ENCODE measurements at regions not wholly inside any gene's neighbourhood (a gene's known extent, or its start where the extent isn't known, plus 50 kb on each side); places are given as distances from the start of the nearest gene placed in this dataset.

DNA sequence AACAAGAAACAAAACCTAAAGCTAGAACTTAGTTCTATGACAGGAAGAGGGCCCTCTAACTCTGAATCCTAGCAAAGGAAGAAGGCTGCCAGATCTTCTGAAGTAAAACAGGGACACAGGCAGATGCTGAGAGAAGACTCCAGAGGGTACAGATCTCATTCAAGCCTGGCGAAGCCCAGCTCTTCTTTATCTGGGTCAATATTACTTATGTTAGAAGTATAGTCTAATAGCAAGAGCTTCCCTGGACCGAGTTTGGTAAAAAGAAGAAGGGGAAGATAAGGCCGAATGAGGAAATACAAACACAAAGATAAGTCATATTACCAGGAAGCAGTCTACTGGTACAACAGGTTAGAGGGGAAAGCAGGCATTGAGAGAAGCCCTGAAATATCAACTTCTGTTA is 79.9 kb upstream of the CCDC91 start:
- DNase-seq, result no peak

DNA sequence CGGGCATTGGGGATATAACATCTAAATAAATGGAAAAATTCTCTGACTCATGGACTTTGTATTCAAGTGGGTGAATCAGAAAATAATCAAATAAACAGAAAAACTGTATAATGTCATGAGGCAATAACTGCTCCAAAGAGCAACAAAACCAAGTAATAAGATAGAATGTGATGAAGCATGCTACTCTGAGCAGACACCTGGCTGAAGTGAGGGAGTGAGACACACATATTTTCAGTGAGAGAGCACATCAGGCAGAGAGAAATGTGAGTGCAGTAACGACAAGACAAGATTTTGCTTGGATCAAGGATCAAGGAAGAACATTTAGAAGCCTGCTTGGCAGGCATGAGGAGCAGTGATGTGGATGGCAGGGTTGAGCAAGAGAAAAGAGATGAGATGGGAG is 75.8 kb upstream of the CCDC91 start:
- DNase-seq, result no peak

DNA sequence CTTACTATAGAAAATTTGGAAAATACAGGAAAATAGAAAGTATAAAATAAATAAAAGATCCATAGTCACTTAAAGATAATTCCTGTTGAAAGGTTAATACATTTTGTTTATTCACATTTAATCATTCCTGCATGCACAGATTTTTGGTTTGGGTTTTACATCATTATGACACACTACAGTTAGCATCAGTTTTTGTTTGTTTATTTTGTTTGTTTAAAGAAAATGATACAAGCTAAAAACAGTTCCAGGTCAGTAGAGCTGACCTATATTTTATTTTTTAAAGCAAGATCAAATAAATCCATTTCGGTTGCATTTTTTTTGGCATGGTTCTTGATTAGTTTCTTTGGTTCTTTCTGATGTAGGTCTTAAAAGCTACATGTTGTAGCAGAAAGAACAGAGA is 68.8 kb upstream of the CCDC91 start:
- DNase-seq, result no peak

DNA sequence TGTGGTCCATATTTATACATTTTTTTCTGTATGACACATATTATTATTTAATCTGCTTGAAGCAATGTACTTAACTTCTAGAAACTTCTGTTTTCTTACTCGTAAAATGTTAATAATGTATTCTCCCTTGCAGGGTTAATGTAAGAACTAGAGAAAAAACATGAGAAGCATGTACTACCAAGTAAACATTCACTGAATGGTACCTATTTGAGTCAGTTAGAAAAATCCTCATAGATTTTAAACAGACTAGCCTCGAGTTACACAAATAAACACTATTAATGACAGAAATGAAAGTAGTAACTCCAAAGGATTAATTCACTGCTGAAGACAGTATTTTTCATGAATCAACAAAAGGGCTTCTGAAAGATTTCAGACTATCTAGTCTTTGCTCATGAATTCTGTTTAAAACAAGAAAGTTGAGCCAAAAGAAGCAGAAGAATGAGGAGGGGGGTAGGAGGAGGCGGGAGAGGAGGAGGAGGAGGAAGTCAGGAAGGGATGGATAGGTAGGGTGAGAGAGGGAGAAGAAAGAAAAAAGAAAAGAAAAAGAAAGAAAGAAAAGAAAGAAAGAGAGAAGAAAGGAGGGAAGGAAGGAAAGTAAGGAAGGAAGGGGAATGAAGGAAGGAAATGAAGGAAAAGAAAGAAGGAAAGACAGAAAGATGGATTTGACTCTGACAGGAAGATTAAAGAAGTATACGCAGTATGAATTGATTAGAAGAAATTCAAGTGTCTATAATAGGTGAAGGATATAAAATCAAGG is 68.2 kb upstream of the CCDC91 start:
- no peak for DNase-seq

DNA sequence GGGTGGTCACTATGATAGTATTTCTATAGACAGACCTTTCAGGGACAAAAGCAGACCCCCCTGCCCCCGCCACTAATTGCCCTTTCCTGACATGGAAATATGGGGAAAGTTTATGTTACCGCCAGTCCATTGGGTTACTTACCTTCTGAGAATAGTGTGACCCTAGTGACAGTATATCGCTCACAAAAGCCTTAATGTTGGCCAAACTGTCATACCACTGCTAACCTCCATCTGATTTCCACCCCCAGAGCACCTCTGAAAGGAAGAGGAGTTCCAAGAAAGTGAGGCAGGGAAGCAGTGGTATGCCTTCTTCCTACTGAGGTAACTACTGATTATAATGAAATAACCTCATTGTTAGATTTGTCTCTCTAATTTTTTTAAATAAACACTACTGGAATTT is 67.5 kb upstream of the CCDC91 start:
- no peak for DNase-seq

DNA sequence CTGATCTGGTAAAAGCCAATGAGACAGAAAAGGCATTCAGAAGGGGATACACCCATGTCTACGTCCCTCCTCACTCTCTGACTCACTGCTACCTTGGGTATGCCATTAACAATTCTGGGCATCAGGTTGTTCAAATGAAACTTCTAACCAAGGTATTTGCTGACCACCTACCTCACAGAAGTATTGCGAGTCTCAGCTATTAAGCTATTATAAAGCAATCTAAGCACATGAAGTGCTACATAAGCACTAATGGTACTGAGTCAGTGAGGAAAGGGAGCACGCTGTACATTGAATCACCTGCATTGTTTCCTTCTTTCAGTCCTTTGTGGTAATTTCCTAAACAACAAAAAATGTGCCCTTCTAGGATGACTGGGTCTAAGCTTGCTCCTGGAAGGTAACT is 62.8 kb upstream of the CCDC91 start:
- DNase-seq, result no peak

DNA sequence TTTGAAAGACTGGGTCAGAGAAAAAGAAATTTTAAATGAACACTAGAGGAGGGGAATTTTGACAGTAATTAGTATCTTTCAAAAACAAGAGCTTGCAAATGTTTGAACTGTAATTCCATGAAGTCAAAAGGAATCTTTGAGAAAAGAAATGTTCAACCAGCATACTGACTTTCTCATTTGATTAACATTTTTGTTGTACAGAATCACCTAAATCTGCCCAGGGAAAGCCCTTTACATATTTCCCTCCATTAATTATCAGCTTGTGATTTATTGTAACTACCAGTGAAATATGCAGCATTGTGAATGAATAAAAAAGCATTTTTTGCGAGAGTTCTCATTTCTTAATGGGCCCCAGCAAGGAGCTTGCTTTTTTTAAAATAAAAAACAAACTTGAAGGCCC is 61.2 kb upstream of the CCDC91 start:
- no peak for DNase-seq

DNA sequence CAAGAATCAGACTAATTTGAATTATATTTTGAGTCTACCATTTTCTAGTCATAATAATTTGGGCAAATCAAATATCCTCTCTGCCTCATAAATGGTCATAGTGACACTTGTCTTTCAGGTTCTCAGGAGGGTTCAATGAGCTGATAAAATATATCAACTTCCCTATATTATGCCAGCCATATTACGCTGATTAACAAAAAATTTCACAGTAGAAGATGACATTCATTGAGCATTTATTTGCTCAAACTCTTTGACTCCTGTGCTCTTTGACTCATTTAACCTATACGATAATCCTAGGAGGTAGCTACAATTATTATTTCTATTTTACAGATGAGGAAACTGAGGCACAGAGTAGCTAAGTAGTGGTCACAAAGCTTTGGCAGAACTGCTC is 60.0 kb upstream of the CCDC91 start:
- no peak for DNase-seq

DNA sequence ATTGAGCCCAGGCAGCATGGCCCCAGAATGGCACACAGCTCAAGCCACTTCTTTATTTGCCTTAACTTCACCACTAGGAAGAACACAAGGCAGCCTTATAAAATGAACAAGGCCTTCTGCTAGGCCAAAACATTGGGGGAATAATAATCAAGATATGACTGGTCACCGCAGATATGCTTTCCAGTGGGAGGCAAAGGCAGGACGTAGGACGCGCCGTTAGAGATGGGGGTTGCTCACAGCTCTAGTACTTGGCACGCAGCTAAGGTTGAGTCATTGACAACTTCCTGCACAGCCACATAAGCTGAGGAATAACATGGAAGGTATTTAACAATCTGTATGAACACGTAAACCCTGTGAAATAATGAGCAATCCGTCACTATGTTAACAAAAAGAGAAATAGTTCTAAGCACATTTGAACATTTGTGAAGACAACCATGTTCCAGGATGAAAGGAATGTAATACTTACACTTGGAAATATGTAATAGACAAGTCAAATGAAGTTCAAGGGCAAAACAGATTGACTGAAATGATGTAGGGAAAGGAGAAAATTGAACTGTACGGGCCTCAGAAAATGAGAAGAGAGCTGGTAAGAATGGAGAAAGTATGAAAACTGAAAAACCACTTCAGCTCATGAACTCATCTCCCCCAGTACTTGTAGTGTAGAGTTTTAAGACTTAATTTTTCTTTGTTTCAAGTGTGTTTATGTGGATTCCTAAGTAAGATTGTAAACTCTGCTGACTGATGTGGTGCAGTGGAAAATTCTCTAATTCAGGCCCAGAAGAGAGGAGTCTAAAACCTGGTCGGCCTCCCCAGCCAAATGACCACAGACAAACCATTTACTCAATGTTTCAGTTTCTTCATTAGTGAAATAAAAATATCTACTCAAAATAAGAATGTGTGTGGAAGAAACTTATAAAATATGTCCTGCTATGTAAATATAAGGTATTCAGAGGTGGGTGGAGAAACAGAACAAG is 59.3 kb upstream of the CCDC91 start:
- DNase-seq, result no peak

DNA sequence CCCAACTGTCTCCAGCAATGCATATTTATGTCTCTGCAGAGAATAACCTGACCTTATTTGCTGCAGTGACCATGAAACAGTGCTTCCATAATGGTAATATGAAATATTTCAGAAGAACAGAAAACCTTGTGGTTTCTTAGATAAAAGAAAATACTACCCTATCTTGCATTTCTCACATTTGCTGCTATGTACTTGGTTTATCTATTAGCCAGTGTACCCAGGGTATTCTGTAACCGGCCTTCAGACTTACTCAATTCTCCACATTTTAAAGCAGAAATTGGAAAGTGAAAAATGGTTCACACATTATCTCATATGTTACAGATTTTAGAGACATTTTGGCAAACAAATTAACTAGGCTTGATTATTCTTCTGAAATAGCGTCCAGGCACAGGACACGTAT is 57.9 kb upstream of the CCDC91 start:
- DNase-seq, result no peak

DNA sequence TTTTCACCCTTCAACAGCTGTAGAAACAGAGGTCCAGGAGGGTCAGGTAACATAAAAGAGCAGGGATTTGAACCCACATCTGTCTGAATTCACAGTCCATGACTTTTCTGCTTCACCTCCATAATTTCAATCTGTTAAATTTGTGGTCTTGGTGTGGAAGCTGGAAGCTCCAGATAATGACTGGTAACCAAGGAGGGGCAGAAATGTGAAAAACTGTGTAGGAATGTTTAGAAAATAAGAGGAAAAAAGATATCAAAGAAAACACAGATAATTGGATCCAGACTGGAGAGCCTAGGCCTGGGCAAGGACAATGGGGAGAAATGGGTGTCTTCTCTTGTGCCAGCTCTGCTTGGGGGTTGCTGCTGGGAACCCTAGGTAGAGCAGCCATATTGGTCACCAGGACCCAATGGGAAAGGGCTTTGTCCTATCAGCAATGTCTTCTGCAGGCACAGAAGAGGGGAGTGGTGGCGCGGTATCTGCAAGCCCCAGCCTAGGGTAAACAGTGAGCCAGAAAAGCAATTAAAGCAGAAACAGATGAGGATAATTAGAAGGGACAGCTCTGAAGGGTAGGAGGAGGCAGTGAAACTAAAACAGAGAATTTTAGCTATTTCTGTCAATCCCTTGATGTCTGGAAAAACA is 54.3 kb upstream of the CCDC91 start:
- no peak for DNase-seq

DNA sequence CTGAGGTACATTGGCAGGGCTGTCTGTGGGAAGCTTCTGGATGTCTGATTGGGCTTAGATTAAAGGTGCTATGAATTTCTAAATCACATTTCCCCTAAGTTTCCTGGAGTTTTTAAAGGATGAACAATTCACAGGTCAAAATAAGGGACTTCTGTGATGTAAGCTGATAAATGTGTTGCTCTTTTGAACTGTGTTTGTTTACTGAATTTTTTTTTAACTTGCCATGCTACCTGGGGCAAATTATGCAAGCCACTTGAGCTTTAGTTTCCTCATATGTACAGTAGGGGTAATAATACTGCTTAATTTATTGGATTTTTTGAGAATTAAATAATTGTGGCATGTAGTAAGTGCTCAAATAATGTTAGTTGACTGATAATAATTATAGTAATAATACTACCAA is 52.8 kb upstream of the CCDC91 start:
- no peak for DNase-seq

DNA sequence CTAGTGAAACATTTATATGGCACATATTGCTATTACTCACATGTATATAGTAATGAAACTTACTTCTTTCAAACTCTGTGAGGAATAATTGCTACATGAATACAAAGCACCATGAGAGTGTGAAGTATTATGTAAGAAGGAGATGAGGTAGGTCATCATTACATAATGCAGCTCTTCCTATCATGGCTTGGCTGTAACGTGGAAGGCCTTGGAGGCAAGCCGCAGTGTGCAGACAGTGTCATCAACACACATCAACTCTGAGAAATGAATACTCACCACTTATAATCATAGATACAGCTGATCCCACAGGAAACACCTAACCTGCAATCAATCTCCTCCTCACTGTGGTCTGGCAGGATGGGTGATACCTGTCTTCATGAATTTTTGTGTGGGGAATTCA is 49.9 kb upstream of the CCDC91 start:
- no peak for DNase-seq

All from suppressor macrophage treated with lipopolysaccharide for 1 hour (primary cell).